ENCODE measurements at regions not wholly inside any gene's neighbourhood (a gene's known extent, or its start where the extent isn't known, plus 50 kb on each side); places are given as distances from the start of the nearest gene placed in this dataset.

DNA sequence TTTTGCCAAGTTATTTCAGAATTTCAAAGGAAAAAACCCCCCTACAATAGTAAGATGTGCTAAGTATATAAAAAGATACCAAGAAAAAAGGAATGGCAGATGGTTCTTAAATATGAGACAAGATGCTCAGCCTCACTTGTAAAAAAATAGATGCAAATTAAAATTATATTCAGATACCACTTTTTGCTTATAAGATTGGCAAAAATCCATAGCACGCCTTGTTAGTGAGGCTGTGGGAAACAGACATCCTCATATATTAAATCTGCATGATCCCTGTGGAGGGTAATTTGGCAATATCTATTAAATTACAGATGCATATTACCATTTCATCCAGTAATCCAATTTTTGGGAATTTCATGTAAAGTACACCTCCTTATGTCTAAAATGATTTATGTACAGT, 62.5 kb upstream of the PDHA1 start:
- DNase-seq (ENCODE audit: low spot score) (no peak), ATAC-seq (no peak)
- H3K4me1 Mint-ChIP-seq, result no peaks in the 10 kb centered on the region
- no peak overlapping the region for H3K4me3 Mint-ChIP-seq
- peaks cover 16% of the 10 kb centered on the region for H3K9me3 Mint-ChIP-seq
- 0 out of 2 replicates have a peak, but pooled peaks cover 10% of the 10 kb centered on the region for H3K36me3 Mint-ChIP-seq
- TF ChIP-seq PRRX2 (CRISPR knock-in tag; IDR thresholded peaks at IDR 0.05) (no peak), IRF2 (CRISPR knock-in tag; IDR thresholded peaks at IDR 0.05; ENCODE audit: borderline replicate concordance, low read depth) (no peak), ZSCAN18 (CRISPR knock-in tag; IDR thresholded peaks at IDR 0.05) (no peak), TCF7 (CRISPR knock-in tag; IDR thresholded peaks at IDR 0.05; ENCODE audit: low read depth) (no peak), PREB (CRISPR knock-in tag; IDR thresholded peaks at IDR 0.05; ENCODE audit: borderline replicate concordance) (no peak), FOXJ3 (CRISPR knock-in tag; IDR thresholded peaks at IDR 0.05; ENCODE audit: borderline replicate concordance) (no peak), CREB1 (CRISPR knock-in tag; IDR thresholded peaks at IDR 0.05) (no peak), SMAD3 (CRISPR knock-in tag; IDR thresholded peaks at IDR 0.05; ENCODE audit: borderline replicate concordance) (no peak), ZNF263 (CRISPR knock-in tag; IDR thresholded peaks at IDR 0.05; ENCODE audit: low read depth) (no peak)
- TF ChIP-seq, protein P1, sequence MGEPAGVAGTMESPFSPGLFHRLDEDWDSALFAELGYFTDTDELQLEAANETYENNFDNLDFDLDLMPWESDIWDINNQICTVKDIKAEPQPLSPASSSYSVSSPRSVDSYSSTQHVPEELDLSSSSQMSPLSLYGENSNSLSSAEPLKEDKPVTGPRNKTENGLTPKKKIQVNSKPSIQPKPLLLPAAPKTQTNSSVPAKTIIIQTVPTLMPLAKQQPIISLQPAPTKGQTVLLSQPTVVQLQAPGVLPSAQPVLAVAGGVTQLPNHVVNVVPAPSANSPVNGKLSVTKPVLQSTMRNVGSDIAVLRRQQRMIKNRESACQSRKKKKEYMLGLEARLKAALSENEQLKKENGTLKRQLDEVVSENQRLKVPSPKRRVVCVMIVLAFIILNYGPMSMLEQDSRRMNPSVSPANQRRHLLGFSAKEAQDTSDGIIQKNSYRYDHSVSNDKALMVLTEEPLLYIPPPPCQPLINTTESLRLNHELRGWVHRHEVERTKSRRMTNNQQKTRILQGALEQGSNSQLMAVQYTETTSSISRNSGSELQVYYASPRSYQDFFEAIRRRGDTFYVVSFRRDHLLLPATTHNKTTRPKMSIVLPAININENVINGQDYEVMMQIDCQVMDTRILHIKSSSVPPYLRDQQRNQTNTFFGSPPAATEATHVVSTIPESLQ (CRISPR knock-in tag; IDR thresholded peaks at IDR 0.05), result no peak
- ChIA-PET POLR2A (no interaction called here), CTCF (no interaction called here)
- H3K27me3 Mint-ChIP-seq (ENCODE audit: low read depth), result no peaks in the 10 kb centered on the region; the same call in 1 of the 2 replicates
- H3K27ac Mint-ChIP-seq, result no peak overlapping the region

DNA sequence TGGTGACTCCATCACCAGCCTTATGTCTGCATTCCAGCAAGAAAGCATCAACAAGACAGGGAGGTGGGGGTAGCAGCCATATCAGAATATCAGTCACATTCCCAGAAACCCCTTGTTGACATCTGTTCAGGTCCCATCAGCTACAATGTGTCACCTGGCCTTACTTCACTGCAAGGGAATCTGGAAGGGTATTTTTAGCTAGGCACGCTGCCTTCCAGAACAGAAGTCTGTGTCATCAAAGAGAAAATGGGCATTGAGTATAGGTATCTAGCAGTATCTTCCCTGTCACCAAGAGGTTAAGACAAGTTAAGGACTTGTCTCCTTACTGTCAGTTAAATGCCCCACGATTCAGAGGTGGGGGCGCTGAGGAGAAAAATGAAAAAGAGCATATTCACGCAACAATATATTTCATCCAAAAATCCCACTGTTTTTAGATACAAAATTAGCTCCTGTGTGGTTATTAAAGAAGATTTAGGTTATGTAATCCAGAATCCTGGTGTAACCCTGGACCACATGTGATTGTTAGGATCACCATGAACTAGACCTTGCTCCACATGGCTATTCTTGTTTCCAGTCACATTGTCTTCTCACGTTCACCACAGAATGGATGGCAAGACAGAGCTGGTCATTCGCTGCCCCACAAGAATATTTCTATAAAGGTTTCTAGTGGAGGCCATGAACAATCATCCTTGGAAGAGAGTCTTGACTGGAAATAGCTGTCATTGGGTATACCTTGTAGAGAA, 60.0 kb upstream of the PDHA1 start:
- CTCF ChIA-PET, result no interaction called here
- Mint-ChIP-seq H3K9me3 (peaks cover 16% of the 10 kb centered on the region), H3K27me3 (ENCODE audit: low read depth) (no peaks in the 10 kb centered on the region; the same call in 1 of the 2 replicates), H3K27ac (no peak overlapping the region), H3K4me1 (peaks cover 8% of the 10 kb centered on the region; the same call in 1 of the 2 replicates), H3K4me3 (no peak overlapping the region), H3K36me3 (0 out of 2 replicates have a peak, but pooled peaks cover 7% of the 10 kb centered on the region)
- ATAC-seq (no peak), DNase-seq (ENCODE audit: low spot score) (no peak)
- POLR2A ChIA-PET, result no interaction called here
- no peak for TF ChIP-seq GABPB1 (CRISPR knock-in tag; IDR thresholded peaks at IDR 0.05)
- no peak for TF ChIP-seq TEAD4 (CRISPR knock-in tag; IDR thresholded peaks at IDR 0.05)
- TF ChIP-seq FOXP1 (CRISPR knock-in tag; IDR thresholded peaks at IDR 0.05; ENCODE audit: borderline replicate concordance), result no peak
- TF ChIP-seq RELA (CRISPR knock-in tag; IDR thresholded peaks at IDR 0.05; ENCODE audit: borderline replicate concordance), result no peak
- TF ChIP-seq ZNF138 (CRISPR knock-in tag; conservative IDR thresholded peaks at IDR 0.05), result no peak
- TF ChIP-seq NFE2L1 (CRISPR knock-in tag; IDR thresholded peaks at IDR 0.05), result no peak
- no peak for TF ChIP-seq GRHL2 (CRISPR knock-in tag; IDR thresholded peaks at IDR 0.05; ENCODE audit: insufficient replicate concordance, severe bottlenecking)
- TF ChIP-seq, protein P1 (CRISPR knock-in tag; IDR thresholded peaks at IDR 0.05), result no peak
- TF ChIP-seq, protein P2, sequence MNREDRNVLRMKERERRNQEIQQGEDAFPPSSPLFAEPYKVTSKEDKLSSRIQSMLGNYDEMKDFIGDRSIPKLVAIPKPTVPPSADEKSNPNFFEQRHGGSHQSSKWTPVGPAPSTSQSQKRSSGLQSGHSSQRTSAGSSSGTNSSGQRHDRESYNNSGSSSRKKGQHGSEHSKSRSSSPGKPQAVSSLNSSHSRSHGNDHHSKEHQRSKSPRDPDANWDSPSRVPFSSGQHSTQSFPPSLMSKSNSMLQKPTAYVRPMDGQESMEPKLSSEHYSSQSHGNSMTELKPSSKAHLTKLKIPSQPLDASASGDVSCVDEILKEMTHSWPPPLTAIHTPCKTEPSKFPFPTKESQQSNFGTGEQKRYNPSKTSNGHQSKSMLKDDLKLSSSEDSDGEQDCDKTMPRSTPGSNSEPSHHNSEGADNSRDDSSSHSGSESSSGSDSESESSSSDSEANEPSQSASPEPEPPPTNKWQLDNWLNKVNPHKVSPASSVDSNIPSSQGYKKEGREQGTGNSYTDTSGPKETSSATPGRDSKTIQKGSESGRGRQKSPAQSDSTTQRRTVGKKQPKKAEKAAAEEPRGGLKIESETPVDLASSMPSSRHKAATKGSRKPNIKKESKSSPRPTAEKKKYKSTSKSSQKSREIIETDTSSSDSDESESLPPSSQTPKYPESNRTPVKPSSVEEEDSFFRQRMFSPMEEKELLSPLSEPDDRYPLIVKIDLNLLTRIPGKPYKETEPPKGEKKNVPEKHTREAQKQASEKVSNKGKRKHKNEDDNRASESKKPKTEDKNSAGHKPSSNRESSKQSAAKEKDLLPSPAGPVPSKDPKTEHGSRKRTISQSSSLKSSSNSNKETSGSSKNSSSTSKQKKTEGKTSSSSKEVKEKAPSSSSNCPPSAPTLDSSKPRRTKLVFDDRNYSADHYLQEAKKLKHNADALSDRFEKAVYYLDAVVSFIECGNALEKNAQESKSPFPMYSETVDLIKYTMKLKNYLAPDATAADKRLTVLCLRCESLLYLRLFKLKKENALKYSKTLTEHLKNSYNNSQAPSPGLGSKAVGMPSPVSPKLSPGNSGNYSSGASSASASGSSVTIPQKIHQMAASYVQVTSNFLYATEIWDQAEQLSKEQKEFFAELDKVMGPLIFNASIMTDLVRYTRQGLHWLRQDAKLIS (CRISPR knock-in tag; IDR thresholded peaks at IDR 0.05; ENCODE audit: borderline replicate concordance), result no peak
- no peak for TF ChIP-seq MAX (CRISPR knock-in tag; IDR thresholded peaks at IDR 0.05)
- TF ChIP-seq, protein P3, sequence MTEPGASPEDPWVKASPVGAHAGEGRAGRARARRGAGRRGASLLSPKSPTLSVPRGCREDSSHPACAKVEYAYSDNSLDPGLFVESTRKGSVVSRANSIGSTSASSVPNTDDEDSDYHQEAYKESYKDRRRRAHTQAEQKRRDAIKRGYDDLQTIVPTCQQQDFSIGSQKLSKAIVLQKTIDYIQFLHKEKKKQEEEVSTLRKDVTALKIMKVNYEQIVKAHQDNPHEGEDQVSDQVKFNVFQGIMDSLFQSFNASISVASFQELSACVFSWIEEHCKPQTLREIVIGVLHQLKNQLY (CRISPR knock-in tag; IDR thresholded peaks at IDR 0.05), result no peak
- TF ChIP-seq ATF1 (CRISPR knock-in tag; IDR thresholded peaks at IDR 0.05), result no peak
- TF ChIP-seq ZNF416 (CRISPR knock-in tag; IDR thresholded peaks at IDR 0.05), result no peak
